DMS153 treated with DMSO at 0.1 percent for 48 hours (cell line): ENCODE measurements at regions not wholly inside any gene's neighbourhood (a gene's known extent, or its start where the extent isn't known, plus 50 kb on each side); places are given as distances from the start of the nearest gene placed in this dataset.

Source experiments
- DNase-seq: peaks from one replicate; lab custom pipeline; 2025; ENCODE audit not compliant: unreplicated experiment; lab: John Stamatoyannopoulos, UW

DNA sequence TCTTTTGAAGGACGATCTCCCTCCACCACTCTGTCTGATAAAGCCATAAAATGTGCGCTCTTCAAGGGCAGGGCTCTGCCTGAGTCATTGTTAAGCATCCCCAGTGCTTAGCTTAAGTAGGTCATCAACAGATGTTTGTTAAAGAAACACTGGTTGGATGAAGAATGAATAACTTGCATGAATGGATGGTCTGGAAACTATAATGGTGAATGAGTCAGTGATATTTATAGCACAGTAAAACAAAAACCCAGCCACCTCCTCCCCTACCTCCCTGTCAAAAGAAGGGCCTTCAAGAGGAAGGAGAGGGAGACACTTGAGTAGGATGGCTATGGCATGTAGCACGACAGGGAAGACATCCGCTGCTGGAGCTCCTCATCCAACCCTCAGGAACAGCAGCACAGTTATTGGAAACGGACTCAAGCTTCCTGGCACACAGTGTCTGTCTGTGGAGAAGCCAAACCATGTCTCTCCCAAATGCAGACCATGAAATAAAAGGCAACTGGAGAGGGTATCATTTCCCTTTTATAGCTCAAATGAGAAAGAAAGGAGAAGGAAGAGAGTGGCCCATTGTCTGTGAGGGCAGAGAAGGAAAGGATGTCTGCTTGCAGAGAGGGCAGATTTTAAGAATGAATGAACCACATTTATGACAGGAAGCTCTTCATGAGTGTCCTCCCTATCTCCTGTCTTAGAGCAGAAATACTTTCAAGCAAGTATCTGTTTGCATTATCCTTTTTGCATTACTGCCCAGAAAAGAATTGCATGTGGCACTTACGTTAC, 183.5 kb upstream of the UBL3 start:
- no peak for DNase-seq

DNA sequence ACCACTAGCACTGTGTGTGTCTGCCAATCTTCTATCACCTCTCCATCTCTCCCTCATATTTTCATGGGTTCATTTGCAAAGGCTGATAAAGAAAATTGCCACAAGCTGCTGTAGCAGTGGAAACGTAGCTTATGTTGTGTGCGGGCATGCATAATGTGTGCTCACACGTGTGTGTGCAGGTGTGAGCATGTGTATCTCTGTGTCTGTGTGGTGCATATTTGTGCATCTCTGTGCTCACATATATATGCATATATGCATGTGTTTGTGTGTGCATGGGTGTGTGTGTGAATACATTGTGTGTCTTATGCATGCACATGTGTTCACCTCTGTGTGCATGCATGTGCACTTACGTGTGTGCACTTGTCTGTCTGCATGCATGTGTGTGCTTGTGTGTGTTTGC, 181.8 kb upstream of the UBL3 start:
- DNase-seq: no peak

DNA sequence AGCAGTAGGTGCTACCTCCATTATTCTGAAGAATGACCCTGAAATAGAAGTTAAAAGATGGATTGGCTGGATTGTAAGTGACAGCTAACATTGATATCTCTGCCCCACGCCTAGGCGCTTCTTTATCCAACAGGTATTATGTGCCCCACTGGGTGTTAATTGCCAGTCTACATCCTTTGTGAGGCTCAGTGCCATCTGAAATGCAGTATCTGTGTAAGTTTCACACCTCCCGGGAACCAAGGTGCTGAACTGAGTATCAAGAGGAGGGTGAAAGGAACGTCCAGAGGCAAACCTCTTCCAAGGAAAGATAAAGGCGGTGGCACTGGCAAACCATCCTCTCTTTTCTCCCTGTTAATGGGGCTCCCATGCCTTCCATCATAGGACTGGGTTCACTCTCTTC, 181.1 kb upstream of the UBL3 start:
- DNase-seq: no peak

DNA sequence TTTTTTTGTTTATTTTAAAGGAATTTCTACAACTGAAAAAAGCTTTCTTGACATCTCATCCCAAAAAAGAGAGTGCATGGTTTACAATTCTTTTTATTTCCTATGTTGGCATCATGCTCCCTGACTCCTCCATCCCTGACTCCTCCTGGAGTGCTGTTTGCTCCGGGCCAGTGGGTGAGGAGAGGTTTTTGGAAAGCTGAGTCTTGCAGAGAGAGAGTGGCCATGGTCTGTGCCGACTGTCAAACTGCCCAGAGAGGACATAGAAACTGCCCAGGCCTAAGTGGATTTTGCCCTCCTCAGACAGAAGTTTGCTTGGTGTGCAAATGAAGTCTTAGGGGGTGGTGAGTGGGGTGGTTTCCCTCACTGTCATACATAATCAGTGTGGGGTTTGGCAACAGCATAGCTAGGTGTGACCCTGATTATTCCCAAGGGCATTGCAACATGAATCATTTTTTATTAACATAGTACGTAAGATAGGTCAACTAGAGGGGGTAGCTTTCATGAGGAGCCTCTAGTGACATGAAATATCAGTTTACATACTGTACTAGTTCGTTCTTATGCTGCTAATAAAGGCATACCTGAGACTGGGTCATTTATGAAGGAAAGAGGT, 179.8 kb upstream of the UBL3 start:
- no peak for DNase-seq

DNA sequence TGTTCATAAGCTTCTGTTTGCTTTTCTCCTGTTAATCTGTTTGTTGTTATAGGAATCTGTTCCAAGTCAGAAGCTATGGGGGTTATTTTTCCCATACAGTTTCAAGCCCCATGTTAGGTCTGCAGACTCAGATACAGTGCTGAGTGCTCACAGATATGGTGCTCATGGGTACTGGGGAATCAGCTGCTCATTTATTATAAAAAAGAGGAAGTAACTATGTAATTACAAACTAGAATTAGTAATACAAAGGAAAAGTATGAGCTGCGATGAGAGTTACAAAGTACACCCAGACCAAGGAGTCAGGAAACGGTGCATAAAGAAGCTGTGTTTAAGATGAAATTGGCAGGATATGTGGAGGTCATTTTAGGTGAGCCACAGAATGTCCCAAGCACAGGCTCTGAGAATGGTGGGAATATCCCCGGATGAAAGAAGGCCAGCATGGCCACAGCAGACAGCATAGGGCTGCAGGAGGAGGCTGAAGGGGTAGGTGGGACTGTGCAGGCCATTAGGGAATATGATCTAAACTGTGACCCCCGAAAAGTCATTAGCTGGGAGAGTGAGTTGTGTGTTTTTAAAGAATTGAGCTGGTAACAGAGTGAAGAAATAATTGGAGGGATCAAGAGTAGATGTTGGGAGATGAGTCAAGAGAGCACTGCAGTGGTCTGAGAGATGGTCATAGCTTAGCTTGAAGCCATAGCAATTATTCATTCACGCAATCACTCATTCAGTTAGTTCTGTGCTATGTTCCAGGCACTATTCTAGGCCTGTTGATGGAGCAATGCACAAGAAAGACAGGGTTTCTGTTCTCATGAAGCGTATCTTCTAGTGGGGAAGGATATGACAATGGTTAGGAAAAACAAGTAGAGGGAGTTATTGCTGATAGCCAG, 177.4 kb upstream of the UBL3 start:
- no peak for DNase-seq

DNA sequence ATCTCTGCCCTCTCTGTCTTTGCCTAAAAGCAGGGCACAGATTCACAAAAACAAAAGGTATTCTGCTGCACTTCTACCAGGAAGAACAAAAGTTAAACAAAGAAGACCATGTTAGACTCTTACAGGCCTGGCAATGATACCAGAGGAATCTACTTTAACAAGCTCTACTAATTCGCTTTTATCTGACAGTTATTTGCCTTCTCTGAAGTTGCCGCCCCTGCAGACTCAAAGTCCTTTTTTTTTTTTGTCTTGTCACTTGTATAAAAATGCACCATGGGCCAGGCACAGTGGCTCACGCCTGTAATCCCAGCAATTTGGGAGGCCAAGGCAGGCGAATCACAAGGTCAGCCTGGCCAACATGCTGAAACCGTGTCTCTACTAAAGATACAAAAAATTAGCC, 176.5 kb upstream of the UBL3 start:
- no peak for DNase-seq

DNA sequence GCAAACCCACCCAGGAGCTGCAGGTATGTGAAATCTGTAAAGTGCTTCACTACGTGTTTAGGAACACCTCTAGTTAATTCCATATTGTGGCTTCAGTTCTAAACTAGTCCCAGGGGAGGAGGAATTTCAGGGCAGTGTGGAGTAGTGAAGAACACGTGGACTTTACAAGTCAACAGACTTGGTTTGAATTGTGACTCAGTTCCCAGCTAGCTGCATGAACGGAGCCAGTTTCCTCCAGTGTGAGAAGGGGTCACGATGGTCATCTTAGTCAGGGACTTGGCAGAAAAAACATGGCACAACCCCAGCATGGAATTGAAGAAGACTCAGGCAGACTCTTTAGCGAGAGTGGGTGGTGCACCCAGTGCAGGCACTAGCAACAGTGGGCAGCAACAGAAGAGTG, 175.7 kb upstream of the UBL3 start:
- DNase-seq: no peak

DNA sequence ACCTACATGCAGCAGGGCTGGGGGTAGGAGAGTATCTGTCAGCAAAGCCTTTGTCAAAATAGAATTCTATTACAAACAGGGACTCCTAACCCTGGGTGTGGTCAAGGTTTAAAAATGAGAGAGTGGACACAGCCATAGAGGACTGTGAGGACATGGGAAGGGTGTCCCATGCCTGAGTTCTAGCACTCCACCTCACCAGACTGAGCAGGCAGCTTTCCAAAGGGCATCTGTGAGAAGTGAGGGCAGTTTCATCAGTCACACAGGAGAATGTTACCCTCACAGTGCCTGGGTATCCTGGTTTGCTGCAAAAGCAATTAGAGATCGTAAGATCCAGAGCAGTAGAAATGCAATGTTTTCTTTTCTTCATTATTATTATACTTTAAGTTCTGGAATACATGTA, 174.9 kb upstream of the UBL3 start:
- no peak for DNase-seq

DNA sequence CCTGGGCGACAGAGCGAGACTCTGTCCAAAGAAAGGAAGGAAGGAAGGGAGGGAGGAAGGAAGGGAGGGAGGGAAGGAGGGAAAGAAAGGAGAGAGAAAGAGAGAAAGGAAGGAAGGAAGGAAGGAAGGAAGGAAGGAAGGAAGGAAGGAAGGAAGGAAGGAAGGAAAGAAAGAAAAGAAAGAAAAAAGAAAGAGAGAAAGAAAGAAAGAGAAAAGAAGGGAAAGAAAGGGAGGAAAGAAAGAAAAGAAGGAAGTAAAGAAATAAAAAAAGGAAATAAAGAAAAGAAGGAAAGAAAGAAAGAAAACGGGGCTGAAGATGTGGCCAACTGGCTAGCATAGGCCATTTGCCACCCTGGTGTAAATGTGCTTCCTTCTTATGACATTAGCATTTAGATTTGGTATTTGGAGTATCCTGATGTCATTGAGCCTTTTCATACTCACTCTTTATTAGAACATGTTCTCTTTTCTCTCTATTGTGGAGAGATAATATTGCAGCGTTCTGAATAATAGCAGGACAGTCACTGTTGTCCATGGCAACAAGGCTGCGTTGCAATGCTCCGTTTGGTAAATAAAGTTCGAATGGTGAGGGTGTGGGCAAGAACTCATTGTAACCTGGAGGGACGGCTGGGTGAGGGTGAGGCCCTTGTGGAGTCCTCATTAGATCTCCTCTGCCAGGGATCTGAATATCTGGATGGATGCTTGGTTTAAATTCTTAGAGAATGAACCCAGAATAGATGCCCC, 173.9 kb upstream of the UBL3 start:
- DNase-seq: peak; percentile 19

DNA sequence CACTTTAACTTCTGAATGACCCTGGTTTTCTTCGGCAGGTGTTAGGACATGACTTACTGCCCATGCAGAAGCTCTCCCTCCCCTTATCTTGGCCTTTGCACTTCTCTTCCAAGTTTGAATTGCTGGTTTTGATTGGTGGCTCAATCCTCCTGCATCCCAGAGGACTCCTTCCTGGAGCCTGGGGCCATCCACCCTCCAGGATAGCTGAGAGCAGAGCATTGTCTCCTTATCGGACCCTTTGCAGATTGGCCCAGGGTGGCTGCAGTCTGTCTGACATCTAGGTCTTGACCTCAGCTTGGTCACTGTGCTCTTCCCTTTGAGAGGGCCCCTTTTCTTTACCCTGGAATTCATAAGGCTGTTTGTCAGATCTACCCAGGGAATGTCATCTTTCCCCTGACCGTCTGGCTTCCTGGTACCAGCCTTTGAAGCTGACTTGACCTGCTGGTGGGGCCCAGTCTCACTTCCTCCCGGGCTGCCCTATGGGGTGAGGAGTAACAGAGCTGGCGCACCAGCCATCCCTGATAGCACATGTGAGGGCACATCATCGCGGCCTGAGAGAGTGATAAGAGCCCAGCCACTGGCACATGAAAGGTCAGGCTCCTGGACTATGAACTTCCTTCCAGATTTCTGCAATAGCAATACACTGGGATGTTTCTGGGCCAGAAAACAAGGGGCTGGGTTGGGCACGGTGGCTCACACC, 172.9 kb upstream of the UBL3 start:
- DNase-seq: no peak

DNA sequence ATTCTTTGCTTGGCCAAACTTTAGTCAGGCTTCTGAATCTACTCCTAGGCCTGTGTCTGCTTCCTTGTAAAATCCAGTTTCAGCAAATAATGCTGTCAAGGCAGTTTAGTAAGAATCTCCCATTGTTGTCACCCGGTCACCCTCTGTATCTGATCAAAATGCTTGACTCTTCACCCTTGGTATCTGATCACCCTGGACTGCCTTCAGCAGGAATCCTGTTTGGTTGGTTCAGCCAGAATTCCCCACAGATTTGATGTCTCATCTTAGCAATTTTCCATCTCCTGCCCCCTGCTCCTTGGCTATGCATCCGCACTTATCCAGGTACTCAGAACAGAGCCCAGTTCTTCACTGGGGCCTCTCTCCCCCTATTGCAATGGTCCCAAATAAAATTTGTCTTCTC, 172.4 kb upstream of the UBL3 start:
- no peak for DNase-seq

DNA sequence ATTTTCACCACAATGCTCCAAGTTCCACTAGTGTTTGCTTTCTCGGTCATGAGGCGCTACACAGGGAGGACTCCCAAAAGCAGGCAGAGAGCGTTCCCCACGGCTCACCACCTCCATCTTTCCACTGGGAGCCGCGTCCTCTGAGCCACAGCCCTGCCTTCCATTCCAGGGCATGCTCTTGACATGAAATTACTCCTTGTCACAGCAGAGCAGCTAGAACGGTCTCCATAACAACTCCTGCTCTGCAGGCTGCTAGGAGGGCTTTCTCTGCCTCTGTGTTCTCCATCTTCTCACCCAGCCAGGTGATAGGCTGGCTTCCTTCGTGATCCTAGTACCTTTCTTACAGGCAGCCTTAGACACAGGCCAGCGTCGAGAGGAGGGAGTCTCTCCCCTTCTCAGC, 171.8 kb upstream of the UBL3 start:
- no peak for DNase-seq

DNA sequence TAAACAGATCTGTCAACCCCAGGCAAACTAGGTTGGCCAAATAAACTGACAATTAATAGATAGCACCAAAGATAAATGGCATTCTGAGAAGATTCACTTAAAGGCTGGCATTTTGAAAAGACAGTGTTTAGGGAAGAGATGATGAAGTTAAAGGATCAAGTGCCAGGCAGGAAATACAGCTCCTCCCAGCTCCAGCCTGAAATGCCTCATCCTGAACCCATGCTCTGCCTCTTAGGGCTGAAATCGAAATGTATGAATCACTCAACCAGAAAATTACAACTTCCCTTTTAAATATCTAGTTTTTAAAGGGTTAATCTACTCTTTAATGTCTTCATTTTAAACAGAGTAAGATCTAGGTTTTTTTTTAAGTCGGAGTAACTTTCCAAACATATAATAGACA, 171.2 kb upstream of the UBL3 start:
- DNase-seq: no peak

DNA sequence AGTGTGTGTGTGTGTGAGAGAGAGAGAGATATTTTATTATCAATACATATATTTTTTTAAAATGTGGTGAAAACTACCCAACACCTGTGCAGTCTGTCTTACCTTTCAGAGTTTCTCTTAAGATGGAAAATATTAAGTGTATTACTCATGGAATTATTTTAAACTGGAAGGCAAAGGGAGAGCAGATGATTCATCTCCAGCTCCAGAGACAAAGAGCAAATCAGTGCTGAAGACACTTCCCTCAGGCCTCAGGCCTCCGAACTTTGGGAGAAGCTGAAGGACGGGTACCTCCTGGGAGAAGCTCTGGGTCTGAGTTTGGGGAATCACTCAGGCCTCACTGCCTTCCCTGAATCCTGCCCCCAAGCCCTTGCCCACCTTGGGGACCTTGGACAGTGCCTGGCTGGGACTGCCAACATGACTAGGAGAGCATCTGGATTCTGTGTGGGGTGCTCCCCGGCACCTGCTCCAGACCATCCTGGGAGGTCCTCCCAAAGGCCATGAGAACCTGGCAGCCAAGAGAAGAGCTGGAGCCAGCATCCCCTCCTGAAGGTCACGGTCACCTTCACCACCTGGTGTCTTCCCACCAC, 170.4 kb upstream of the UBL3 start:
- no peak for DNase-seq

DNA sequence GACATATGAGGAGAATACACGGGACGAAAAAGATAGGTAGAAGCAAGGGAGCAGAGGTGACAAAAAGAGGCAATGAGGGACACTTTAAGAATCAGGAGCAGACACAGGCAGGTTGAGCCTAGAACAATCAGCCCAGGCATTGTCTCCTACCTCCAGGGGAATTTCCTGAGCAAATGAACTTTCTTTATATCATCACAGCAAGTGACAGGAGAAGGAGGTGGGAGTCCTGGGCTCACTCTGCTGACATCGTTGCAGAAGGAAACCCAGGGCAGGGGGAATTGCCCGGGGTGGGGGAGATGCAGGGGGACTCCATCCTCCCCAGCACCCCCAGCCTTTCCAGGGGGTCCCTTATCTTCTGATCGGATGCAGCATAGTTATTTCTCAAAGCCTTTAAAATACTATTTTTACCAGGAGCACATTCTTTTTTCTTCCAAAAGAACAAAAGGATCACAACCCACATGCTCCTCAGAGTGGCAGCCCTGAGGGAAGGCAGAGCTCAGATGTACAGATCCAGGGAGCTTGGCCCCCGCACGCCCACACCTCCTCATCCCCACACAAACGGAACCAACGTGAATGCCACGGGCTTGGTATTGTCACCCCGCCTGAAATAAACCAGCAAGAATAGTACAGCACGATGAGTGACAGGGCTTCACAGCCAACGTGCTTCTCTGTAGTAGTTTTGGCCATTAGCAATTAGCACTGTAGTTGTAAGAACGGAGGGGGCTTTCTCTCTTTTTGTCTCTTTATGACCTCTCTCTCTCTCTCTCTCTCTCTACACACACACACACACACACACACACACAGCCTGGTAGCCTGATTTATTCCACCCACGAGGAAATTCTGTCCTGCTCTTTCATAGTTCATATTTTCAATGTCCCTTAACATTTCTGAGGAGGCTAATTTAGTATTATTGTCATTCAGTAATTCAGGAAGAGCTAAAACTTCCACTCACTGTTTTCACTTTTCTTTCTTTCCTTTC, 169.5 kb upstream of the UBL3 start:
- DNase-seq: no peak

DNA sequence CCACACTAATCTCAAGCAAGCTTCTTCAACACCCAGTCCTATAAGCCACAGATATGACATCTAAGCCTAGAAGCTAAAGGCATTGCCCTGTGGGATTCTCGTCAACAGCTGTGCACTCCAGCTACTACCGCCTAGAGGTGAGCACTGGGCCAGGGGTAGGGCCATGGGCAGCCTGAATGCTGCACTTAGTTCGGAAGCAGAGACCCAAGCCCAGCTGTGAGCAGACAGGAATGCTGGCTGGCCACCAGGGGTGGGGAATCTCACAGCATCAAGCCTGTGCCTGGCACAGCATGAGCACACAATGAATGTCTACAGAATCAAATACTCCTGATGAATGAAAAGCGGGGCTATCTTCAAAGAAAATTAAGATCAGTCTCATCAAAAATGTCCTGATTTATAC, 167.5 kb upstream of the UBL3 start:
- no peak for DNase-seq

DNA sequence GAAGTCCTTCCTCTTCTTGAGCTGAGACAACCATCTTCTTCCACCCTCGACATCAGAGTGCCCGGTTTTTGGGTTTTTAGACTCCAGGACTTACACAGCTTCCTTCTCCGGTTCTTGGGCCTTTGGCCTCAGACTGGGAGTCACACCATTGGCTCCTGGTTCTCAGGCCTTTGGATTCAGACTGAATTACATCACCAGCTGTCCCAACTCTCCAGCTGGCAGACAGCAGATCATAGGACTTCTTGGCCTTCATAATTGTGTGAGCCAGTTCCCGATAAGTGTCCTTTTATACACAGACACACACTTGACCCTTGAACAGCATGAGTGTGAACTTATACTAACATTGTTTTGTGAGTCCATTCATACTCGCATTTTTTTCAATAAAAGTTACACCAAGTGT, 166.0 kb upstream of the UBL3 start:
- no peak for DNase-seq

DNA sequence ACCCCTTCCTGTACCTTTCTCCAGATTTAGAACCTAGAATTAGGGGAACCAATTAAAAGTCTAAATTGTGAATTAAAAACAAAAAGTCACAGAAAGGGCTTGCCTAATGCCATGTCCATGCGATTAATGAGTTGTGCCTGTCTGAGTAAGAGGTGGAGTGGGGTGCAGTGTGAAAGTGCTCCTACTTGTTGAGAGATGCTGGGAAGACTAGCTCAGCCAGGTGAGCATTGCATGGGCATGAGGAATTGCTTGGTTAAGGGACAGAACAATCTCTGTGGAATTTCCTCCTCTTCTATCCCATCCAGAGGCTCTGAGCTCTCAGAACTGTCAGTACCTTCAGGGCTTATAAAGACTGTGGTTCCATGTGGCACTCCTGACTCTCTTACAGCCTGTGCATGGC, 159.0 kb upstream of the UBL3 start:
- no peak for DNase-seq

DNA sequence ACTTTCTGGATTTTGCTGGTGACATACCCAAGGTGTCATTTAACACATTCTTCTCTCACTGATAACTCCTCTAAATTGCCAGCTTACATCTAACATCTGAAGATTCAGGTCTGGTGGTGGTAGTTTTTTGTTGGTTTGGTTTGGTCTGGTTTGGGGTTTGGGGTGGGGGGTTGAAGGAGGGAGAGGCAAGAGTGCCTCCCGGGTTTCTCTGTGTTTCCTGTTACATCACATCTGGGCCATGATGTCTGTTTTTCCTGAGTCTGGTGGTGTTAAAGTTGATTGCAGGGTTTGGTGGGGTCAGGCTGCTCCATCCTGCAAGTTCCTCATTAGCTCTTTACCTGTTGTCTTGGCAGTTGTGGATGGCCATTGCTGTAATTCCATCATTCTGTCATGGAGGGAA, 155.8 kb upstream of the UBL3 start:
- no peak for DNase-seq
